GM13976 (cell line): ENCODE measurements at regions not wholly inside any gene's neighbourhood (a gene's known extent, or its start where the extent isn't known, plus 50 kb on each side); places are given as distances from the start of the nearest gene placed in this dataset.

Experiments
- DNase-seq: peaks from one replicate; pipeline ENCODE4 v3.0.0; 2012; ENCODE audit warnings: low spot score
- CTCF ChIP-seq: IDR thresholded peaks from 2 replicates; pipeline ENCODE4 v1.5.1; 2012; ENCODE audit warnings: borderline replicate concordance, mild to moderate bottlenecking; ENCODE audit not compliant: insufficient read depth; ENCODE audit errors: extremely low read depth, missing control alignments, control extremely low read depth
- in situ Hi-C: fragments of 300-500 bp; cut with MboI; formaldehyde crosslinking; loops from one replicate; pipeline ENCODE4 v1.12.0; 2022; ENCODE audit warnings: low sequenced_read_pairs, mixed read lengths, inconsistent platforms; ENCODE audit not compliant: unreplicated experiment

- TF ChIP-seq CTCF: no peak
- in situ Hi-C loops: no loop called here
- no peak for DNase-seq
These were observed 158.7 kb downstream of the TMEM200A start for GRCh38 chr6:130524552-130524951.

GRCh38 chr6:130525408-130525807 is 159.6 kb downstream of the TMEM200A start:
- no peak for TF ChIP-seq CTCF
- peak; percentile 33 for DNase-seq
- in situ Hi-C loops: no loop called here

- TF ChIP-seq CTCF: no peak
- DNase-seq: no peak
- in situ Hi-C loops: no loop called here
These were observed 160.6 kb downstream of the TMEM200A start for GRCh38 chr6:130526466-130526865.

- no peak for DNase-seq
These were observed 161.4 kb downstream of the TMEM200A start for GRCh38 chr6:130527173-130527572.

GRCh38 chr6:130529569-130530149 is 163.8 kb downstream of the TMEM200A start:
- in situ Hi-C loops: no loop called here
- no peak for TF ChIP-seq CTCF
- DNase-seq: no peak

More at GRCh38 chr6:130527173-130527572, 161.4 kb downstream of the TMEM200A start:
- TF ChIP-seq CTCF: no peak
- in situ Hi-C loops: no loop called here

GRCh38 chr6:130534627-130535026 is 168.8 kb downstream of the TMEM200A start:
- TF ChIP-seq CTCF: no peak
- no peak for DNase-seq
- in situ Hi-C loops: no loop called here
